ENCODE measurements at regions not wholly inside any gene's neighbourhood (a gene's known extent, or its start where the extent isn't known, plus 50 kb on each side); places are given as distances from the start of the nearest gene placed in this dataset.

DNA sequence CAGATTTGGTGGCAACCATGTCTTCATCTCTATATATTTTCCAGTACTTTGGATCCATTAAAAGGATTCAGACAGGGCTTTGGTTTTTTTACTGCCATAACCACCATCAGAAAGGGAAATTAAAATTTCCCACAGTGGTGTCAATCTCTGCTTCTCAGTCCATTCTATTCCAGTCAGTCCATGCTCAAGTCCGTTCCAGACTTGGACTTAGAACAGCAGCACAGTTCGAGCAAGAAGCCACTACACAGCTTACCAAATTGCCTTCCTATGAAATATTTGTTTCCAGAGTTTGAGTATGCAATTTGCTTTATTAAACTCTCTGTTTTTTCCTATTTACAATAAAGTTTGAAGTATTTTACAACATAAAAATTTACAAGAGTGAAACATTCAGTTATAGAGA, 306.5 kb upstream of the GULP1 start:
- CTCF ChIA-PET, result no interaction called here

DNA sequence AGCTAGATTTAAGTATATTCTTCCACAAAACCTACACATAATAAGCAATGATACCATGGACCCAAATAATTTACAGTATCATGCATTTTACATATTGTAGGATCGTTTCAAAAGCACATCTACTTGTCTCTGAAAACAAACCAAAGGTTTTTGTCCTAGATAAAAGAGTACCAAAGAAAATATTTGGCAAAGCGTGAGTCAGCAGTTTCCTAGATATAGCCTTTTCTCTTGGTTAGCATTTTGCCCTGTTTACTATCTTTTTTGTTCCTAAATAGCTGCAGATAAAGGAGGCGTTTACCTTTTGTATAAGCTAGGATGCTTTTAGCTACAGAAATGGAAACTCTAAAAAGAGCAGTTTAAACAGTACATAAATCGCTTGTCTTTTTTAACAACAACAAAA, 305.8 kb upstream of the GULP1 start:
- ATAC-seq (no peak), DNase-seq (no peak)
- no peak overlapping the region for H3K9ac ChIP-seq (ENCODE audit: low read length)
- H3K79me2 ChIP-seq (ENCODE audit: low read length), result no peaks in the 10 kb centered on the region
- no peak overlapping the region for H3K27ac ChIP-seq (ENCODE audit: low read length)
- H3K36me3 ChIP-seq (ENCODE audit: low read depth, low read length), result no peaks in the 10 kb centered on the region
- no peaks in the 10 kb centered on the region for H3K27me3 ChIP-seq (ENCODE audit: low read length)
- H2AFZ ChIP-seq (ENCODE audit: low read length), result no peak overlapping the region
- H3K4me2 ChIP-seq (ENCODE audit: low read length), result no peak overlapping the region
- no peaks in the 10 kb centered on the region for H4K20me1 ChIP-seq (ENCODE audit: low read length)
- no peaks in the 10 kb centered on the region for H3K9me2 ChIP-seq (replicated peaks; ENCODE audit: low read length)
- POLR2A ChIA-PET (ENCODE audit: unreplicated experiment), result no interaction called here
- no TSS peak for BruUV-seq (replicated peaks)
- no peak overlapping the region for H3K4me3 ChIP-seq (ENCODE audit: low read length)
- no peaks in the 10 kb centered on the region for H3K9me3 ChIP-seq (ENCODE audit: low read length)
- intact Hi-C loops (cut with micrococcal nuclease), result no loop called here
- TF ChIP-seq, protein P1, sequence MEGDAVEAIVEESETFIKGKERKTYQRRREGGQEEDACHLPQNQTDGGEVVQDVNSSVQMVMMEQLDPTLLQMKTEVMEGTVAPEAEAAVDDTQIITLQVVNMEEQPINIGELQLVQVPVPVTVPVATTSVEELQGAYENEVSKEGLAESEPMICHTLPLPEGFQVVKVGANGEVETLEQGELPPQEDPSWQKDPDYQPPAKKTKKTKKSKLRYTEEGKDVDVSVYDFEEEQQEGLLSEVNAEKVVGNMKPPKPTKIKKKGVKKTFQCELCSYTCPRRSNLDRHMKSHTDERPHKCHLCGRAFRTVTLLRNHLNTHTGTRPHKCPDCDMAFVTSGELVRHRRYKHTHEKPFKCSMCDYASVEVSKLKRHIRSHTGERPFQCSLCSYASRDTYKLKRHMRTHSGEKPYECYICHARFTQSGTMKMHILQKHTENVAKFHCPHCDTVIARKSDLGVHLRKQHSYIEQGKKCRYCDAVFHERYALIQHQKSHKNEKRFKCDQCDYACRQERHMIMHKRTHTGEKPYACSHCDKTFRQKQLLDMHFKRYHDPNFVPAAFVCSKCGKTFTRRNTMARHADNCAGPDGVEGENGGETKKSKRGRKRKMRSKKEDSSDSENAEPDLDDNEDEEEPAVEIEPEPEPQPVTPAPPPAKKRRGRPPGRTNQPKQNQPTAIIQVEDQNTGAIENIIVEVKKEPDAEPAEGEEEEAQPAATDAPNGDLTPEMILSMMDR (conservative IDR thresholded peaks at IDR 0.05; ENCODE audit: low read depth, low read length), result no peak
- TF ChIP-seq EZH2phosphoT487 (IDR thresholded peaks at IDR 0.05; ENCODE audit: borderline replicate concordance, low read length), result no peak
- TF ChIP-seq EZH2 (IDR thresholded peaks at IDR 0.05; ENCODE audit: low read length, unreplicated experiment), result no peak
- CTCF ChIA-PET, result no interaction called here
- peaks cover 9% of the 10 kb centered on the region; the same call in 1 of the 2 replicates for H3K4me1 ChIP-seq (ENCODE audit: insufficient read depth, low read length)
- no peaks in the 10 kb centered on the region for H3F3A ChIP-seq (ENCODE audit: low read length, unreplicated experiment)

More for the DNA sequence above, 306.5 kb upstream of the GULP1 start:
- no peak overlapping the region for H3K4me3 ChIP-seq (ENCODE audit: low read length)
- H3K9me2 ChIP-seq (replicated peaks; ENCODE audit: low read length), result no peaks in the 10 kb centered on the region
- peaks cover 9% of the 10 kb centered on the region; the same call in 1 of the 2 replicates for H3K4me1 ChIP-seq (ENCODE audit: insufficient read depth, low read length)
- H2AFZ ChIP-seq (ENCODE audit: low read length), result no peak overlapping the region
- no peaks in the 10 kb centered on the region for H3F3A ChIP-seq (ENCODE audit: low read length, unreplicated experiment)
- POLR2A ChIA-PET (ENCODE audit: unreplicated experiment), result no interaction called here
- ATAC-seq (no peak), DNase-seq (no peak)
- H3K79me2 ChIP-seq (ENCODE audit: low read length), result no peaks in the 10 kb centered on the region
- H3K4me2 ChIP-seq (ENCODE audit: low read length), result no peak overlapping the region
- H3K9me3 ChIP-seq (ENCODE audit: low read length), result no peaks in the 10 kb centered on the region
- H3K36me3 ChIP-seq (ENCODE audit: low read depth, low read length), result no peaks in the 10 kb centered on the region
- no peaks in the 10 kb centered on the region for H4K20me1 ChIP-seq (ENCODE audit: low read length)
- TF ChIP-seq, protein P1 (conservative IDR thresholded peaks at IDR 0.05; ENCODE audit: low read depth, low read length), result no peak
- no peak for TF ChIP-seq EZH2phosphoT487 (IDR thresholded peaks at IDR 0.05; ENCODE audit: borderline replicate concordance, low read length)
- no peak for TF ChIP-seq EZH2 (IDR thresholded peaks at IDR 0.05; ENCODE audit: low read length, unreplicated experiment)
- intact Hi-C loops (cut with micrococcal nuclease), result no loop called here
- no peak overlapping the region for H3K9ac ChIP-seq (ENCODE audit: low read length)
- no TSS peak for BruUV-seq (replicated peaks)
- H3K27me3 ChIP-seq (ENCODE audit: low read length), result no peaks in the 10 kb centered on the region
- no peak overlapping the region for H3K27ac ChIP-seq (ENCODE audit: low read length)

DNA sequence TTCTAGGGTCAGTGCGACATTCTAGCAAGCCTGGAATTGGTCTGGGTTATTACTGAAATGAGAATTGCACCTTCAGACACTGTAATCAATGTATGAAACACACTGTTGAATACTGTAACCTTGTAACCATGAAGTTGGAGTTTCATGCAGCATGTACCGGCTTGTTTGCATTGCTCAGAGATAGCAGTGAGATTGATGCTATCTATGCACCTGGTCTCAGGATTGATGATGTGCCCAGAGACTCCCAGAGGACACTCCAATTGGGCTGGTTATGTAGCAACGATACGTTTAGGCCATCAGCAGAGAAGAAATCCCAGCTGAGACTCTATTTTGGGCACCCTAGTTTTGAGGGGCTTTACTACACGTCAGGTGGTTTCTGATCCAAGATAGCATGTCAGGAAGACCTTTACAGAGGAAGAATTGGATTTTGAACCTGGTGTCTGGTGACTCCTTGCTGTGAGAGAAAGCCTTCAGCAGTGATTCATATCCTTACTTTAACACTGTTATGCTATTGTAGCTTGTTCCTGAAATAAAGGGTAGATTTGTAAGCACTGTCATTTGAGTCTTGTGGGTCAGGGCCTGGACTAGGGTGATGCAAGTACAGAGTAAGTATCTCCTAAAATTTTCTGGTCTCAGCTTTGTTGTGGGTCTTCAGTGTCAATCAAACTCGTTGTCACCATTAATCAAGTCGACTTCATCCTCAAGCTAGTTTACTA, 305.1 kb upstream of the GULP1 start:
- TF ChIP-seq, protein P1 (conservative IDR thresholded peaks at IDR 0.05; ENCODE audit: low read depth, low read length), result no peak
- TF ChIP-seq EZH2phosphoT487 (IDR thresholded peaks at IDR 0.05; ENCODE audit: borderline replicate concordance, low read length) (no peak), EZH2 (IDR thresholded peaks at IDR 0.05; ENCODE audit: low read length, unreplicated experiment) (no peak)
- no peak overlapping the region for H2AFZ ChIP-seq (ENCODE audit: low read length)
- H3K9me3 ChIP-seq (ENCODE audit: low read length), result no peaks in the 10 kb centered on the region
- H4K20me1 ChIP-seq (ENCODE audit: low read length), result no peaks in the 10 kb centered on the region
- ChIA-PET CTCF (interaction anchor here (0.5 kb wide), 1 partner anchor 37 kb away, joined by 3 read pairs; no protein-coding TSS in a partner anchor), POLR2A (ENCODE audit: unreplicated experiment) (no interaction called here)
- no peak overlapping the region for H3K4me3 ChIP-seq (ENCODE audit: low read length)
- H3K4me2 ChIP-seq (ENCODE audit: low read length), result no peak overlapping the region
- BruUV-seq (replicated peaks), result no TSS peak
- no peak overlapping the region for H3K27ac ChIP-seq (ENCODE audit: low read length)
- H3K4me1 ChIP-seq (ENCODE audit: insufficient read depth, low read length), result peaks cover 9% of the 10 kb centered on the region; the same call in 1 of the 2 replicates
- H3F3A ChIP-seq (ENCODE audit: low read length, unreplicated experiment), result no peaks in the 10 kb centered on the region
- H3K9ac ChIP-seq (ENCODE audit: low read length), result no peak overlapping the region
- no peak for DNase-seq
- H3K9me2 ChIP-seq (replicated peaks; ENCODE audit: low read length), result no peaks in the 10 kb centered on the region
- H3K79me2 ChIP-seq (ENCODE audit: low read length), result no peaks in the 10 kb centered on the region
- no peaks in the 10 kb centered on the region for H3K36me3 ChIP-seq (ENCODE audit: low read depth, low read length)
- peak; percentile 37 for ATAC-seq
- intact Hi-C loops (cut with micrococcal nuclease), result no loop called here
- no peaks in the 10 kb centered on the region for H3K27me3 ChIP-seq (ENCODE audit: low read length)

Data from PC-3 (cell line).